Glutamatergic neuron (in vitro differentiated cells): ENCODE measurements at regions not wholly inside any gene's neighbourhood (a gene's known extent, or its start where the extent isn't known, plus 50 kb on each side); places are given as distances from the start of the nearest gene placed in this dataset.
"Not testable (repeated sequence)": the region's sequence is repeated elsewhere in the genome, so short reads cannot be mapped to it uniquely, and the experiment has no call there.

Experiments
- DNase-seq: peaks from one replicate; pipeline ENCODE4 v3.0.0; 2022
- H3K27ac Mint-ChIP-seq: one replicate; pipeline ENCODE4 v1.8.0; 2020; ENCODE audit warnings: mild to moderate bottlenecking, mixed read lengths, inconsistent platforms; ENCODE audit not compliant: unreplicated experiment
- H3K27me3 Mint-ChIP-seq: one replicate; pipeline ENCODE4 v1.8.0; 2020; ENCODE audit warnings: mild to moderate bottlenecking, moderate library complexity, mixed read lengths, inconsistent platforms; ENCODE audit not compliant: unreplicated experiment
- H3K36me3 Mint-ChIP-seq: one replicate; pipeline ENCODE4 v1.8.0; 2020; ENCODE audit warnings: mild to moderate bottlenecking, mixed read lengths, inconsistent platforms; ENCODE audit not compliant: unreplicated experiment
- H3K4me1 Mint-ChIP-seq: one replicate; pipeline ENCODE4 v1.8.0; 2020; ENCODE audit warnings: mild to moderate bottlenecking, low read depth, mixed read lengths, inconsistent platforms; ENCODE audit not compliant: unreplicated experiment
- H3K4me3 Mint-ChIP-seq: one replicate; pipeline ENCODE4 v1.8.0; 2020; ENCODE audit warnings: mild to moderate bottlenecking, mixed read lengths, inconsistent platforms; ENCODE audit not compliant: unreplicated experiment
- H3K9me3 Mint-ChIP-seq: one replicate; pipeline ENCODE4 v1.8.0; 2020; ENCODE audit warnings: mild to moderate bottlenecking, moderate library complexity, mixed read lengths, inconsistent platforms; ENCODE audit not compliant: unreplicated experiment
- CTCF ChIP-seq: fragments of 200-600 bp; sonication (generic); IDR thresholded peaks from one replicate; pipeline ENCODE4 v1.5.0; 2021; ENCODE audit not compliant: partially characterized antibody, unreplicated experiment

DNA sequence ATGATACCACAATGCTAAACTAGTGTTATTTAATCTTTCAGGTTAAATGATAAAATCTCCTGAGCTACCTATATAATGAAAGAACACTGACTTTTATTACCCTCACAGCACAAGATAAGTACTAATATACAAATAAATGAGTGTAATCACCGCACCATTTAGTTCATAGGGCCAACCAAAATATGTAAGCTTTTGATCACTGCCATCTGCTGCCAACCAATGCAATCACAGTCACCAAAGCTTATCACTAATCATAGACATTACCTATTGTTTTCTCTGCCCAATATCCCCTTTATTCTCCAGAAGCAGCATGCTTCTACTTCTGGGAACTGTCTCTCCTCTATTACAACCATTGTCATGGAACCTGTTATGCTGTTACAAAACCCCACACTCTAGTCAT lies 151.6 kb upstream of the LRATD1 start:
- Mint-ChIP-seq H3K4me1 (no peaks in the 10 kb centered on the region), H3K36me3 (no peaks in the 10 kb centered on the region), H3K9me3 (no peaks in the 10 kb centered on the region), H3K4me3 (no peak overlapping the region), H3K27ac (no peak overlapping the region), H3K27me3 (no peaks in the 10 kb centered on the region)
- no peak for TF ChIP-seq CTCF
- no peak for DNase-seq

- DNase-seq = no peak
- Mint-ChIP-seq H3K4me3 (no peak overlapping the region), H3K36me3 (no peaks in the 10 kb centered on the region), H3K27ac (no peak overlapping the region), H3K27me3 (no peaks in the 10 kb centered on the region), H3K4me1 (peaks cover 4% of the 10 kb centered on the region), H3K9me3 (no peaks in the 10 kb centered on the region)
- no peak for TF ChIP-seq CTCF
Measured at GRCh38 chr2:14492920-14493503, 139.5 kb upstream of the LRATD1 start.

DNA sequence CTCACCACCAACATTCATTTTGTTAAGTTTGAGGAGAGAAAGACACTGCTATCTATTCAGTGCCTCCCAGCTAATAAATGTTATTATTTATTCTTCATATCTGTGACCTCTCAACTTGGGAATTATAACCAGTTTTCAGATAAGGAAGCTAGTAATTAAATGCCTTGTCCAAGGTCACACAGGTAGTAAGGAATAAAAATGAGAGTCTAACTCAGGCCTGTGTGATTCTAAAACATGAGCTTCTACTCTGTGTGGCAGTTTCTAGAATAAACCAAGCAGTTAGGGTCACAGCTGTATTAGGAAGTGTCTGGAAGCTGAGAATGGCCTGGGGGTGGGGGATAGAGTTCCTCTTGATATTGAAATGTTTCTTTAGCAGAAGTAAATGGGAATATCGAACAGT lies 137.8 kb upstream of the LRATD1 start:
- Mint-ChIP-seq H3K4me3 (no peak overlapping the region), H3K36me3 (no peaks in the 10 kb centered on the region), H3K9me3 (peaks cover 2% of the 10 kb centered on the region), H3K27ac (no peak overlapping the region), H3K4me1 (peaks cover 4% of the 10 kb centered on the region), H3K27me3 (no peaks in the 10 kb centered on the region)
- no peak for DNase-seq
- no peak for TF ChIP-seq CTCF

- TF ChIP-seq CTCF = no peak
- Mint-ChIP-seq H3K4me1 (no peaks in the 10 kb centered on the region), H3K9me3 (peaks cover 2% of the 10 kb centered on the region)
Measured at GRCh38 chr2:14501061-14501460, 131.5 kb upstream of the LRATD1 start.

DNA sequence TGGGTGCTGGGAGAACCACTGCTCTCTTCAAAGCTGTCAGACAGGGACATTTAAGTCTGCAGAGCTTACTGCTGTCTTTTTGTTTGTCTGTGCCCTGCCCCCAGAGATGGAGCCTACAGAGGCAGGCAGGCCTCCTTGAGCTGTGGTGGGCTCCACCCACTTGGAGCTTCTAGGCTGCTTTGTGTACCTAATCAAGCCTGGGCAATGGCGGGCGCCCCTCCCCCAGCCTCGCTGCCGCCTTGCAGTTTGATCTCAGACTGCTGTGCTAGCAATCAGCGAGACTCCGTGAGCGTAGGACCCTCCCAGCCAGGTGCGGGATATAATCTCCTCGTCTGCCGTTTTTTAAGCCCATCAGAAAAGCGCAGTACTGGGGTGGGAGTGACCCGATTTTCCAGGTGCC lies 125.6 kb upstream of the LRATD1 start:
- not testable (repeated sequence) for H3K4me3 Mint-ChIP-seq

More at GRCh38 chr2:14501061-14501460, 131.5 kb upstream of the LRATD1 start:
- no peak overlapping the region for H3K27ac Mint-ChIP-seq
- no peak for DNase-seq
- H3K36me3 Mint-ChIP-seq = no peaks in the 10 kb centered on the region
- H3K4me3 Mint-ChIP-seq = no peak overlapping the region
- H3K27me3 Mint-ChIP-seq = peaks cover 1% of the 10 kb centered on the region

More for the DNA sequence above, 125.6 kb upstream of the LRATD1 start:
- not testable (repeated sequence) for H3K4me1 Mint-ChIP-seq, H3K27me3 Mint-ChIP-seq, H3K36me3 Mint-ChIP-seq, DNase-seq, H3K9me3 Mint-ChIP-seq, H3K27ac Mint-ChIP-seq
